ENCODE measurements at regions not wholly inside any gene's neighbourhood (a gene's known extent, or its start where the extent isn't known, plus 50 kb on each side); places are given as distances from the start of the nearest gene placed in this dataset.

GRCh38 chr18:1475867-1476266 is 571.2 kb downstream of the ADCYAP1 start:
- H3K36me3 ChIP-seq (ENCODE audit: insufficient read depth, low read length), result no peaks in the 10 kb centered on the region
- Mint-ChIP-seq H3K4me1 (ENCODE audit: low read depth, unreplicated experiment) (no peaks in the 10 kb centered on the region), H3K4me3 (ENCODE audit: unreplicated experiment) (no peak overlapping the region), H3K27me3 (ENCODE audit: low read depth, unreplicated experiment) (no peaks in the 10 kb centered on the region), H3K36me3 (ENCODE audit: low read depth, unreplicated experiment) (no peaks in the 10 kb centered on the region), H3K27ac (ENCODE audit: unreplicated experiment) (no peak overlapping the region), H3K9me3 (ENCODE audit: unreplicated experiment) (no peaks in the 10 kb centered on the region)
- no peak overlapping the region for H3K9ac ChIP-seq (ENCODE audit: low read length)
- no peaks in the 10 kb centered on the region for H3K27me3 ChIP-seq (ENCODE audit: insufficient read depth, low read length)
- no peak overlapping the region for H3K27ac ChIP-seq (ENCODE audit: low read depth, low read length)
- H3K4me3 ChIP-seq (ENCODE audit: insufficient read depth, low read depth, low read length), result no peak overlapping the region
- no peak for DNase-seq (ENCODE audit: low read depth)
- no peaks in the 10 kb centered on the region for H3K4me1 ChIP-seq (ENCODE audit: insufficient read depth, low read length)
- H3K79me2 ChIP-seq (ENCODE audit: insufficient read depth, low read length), result no peaks in the 10 kb centered on the region
- H3K9me3 ChIP-seq (ENCODE audit: insufficient read depth, low read depth, low read length), result no peaks in the 10 kb centered on the region
- TF ChIP-seq EZH2 (IDR thresholded peaks at IDR 0.05; ENCODE audit: insufficient read depth, low read length) (no peak), CTCF (IDR thresholded peaks at IDR 0.05; ENCODE audit: insufficient read depth, low read depth, low read length) (no peak)
- no peaks in the 10 kb centered on the region for H4K20me1 ChIP-seq (ENCODE audit: insufficient read depth, low read length)
- no peak overlapping the region for H2AFZ ChIP-seq (ENCODE audit: low read depth, low read length)
- no peak for FAIRE-seq
- no peak overlapping the region for H3K4me2 ChIP-seq (ENCODE audit: low read length)

- no peak overlapping the region for H2AFZ ChIP-seq (ENCODE audit: low read depth, low read length)
- H3K27me3 ChIP-seq (ENCODE audit: insufficient read depth, low read length), result no peaks in the 10 kb centered on the region
- H3K27me3 Mint-ChIP-seq (ENCODE audit: low read depth, unreplicated experiment), result no peaks in the 10 kb centered on the region
- TF ChIP-seq CTCF (IDR thresholded peaks at IDR 0.05; ENCODE audit: insufficient read depth, low read depth, low read length), result no peak
- no peak for TF ChIP-seq EZH2 (IDR thresholded peaks at IDR 0.05; ENCODE audit: insufficient read depth, low read length)
- no peaks in the 10 kb centered on the region for H4K20me1 ChIP-seq (ENCODE audit: insufficient read depth, low read length)
- H3K27ac ChIP-seq (ENCODE audit: low read depth, low read length), result no peak overlapping the region
- no peaks in the 10 kb centered on the region for H3K79me2 ChIP-seq (ENCODE audit: insufficient read depth, low read length)
- H3K36me3 Mint-ChIP-seq (ENCODE audit: low read depth, unreplicated experiment), result no peaks in the 10 kb centered on the region
- no peak overlapping the region for H3K4me3 Mint-ChIP-seq (ENCODE audit: unreplicated experiment)
- H3K4me1 ChIP-seq (ENCODE audit: insufficient read depth, low read length), result no peaks in the 10 kb centered on the region
- H3K4me3 ChIP-seq (ENCODE audit: insufficient read depth, low read depth, low read length), result no peak overlapping the region
- no peaks in the 10 kb centered on the region for H3K9me3 ChIP-seq (ENCODE audit: insufficient read depth, low read depth, low read length)
- no peaks in the 10 kb centered on the region for H3K4me1 Mint-ChIP-seq (ENCODE audit: low read depth, unreplicated experiment)
- H3K9me3 Mint-ChIP-seq (ENCODE audit: unreplicated experiment), result no peaks in the 10 kb centered on the region
- H3K27ac Mint-ChIP-seq (ENCODE audit: unreplicated experiment), result no peak overlapping the region
- H3K9ac ChIP-seq (ENCODE audit: low read length), result no peak overlapping the region
- H3K4me2 ChIP-seq (ENCODE audit: low read length), result no peak overlapping the region
- FAIRE-seq, result no peak
- no peak for DNase-seq (ENCODE audit: low read depth)
- no peaks in the 10 kb centered on the region for H3K36me3 ChIP-seq (ENCODE audit: insufficient read depth, low read length)
These were observed 575.6 kb downstream of the ADCYAP1 start for GRCh38 chr18:1480309-1480708.

- no peak for TF ChIP-seq EZH2 (IDR thresholded peaks at IDR 0.05; ENCODE audit: insufficient read depth, low read length)
- Mint-ChIP-seq H3K27ac (ENCODE audit: unreplicated experiment) (no peak overlapping the region), H3K4me1 (ENCODE audit: low read depth, unreplicated experiment) (no peaks in the 10 kb centered on the region), H3K27me3 (ENCODE audit: low read depth, unreplicated experiment) (no peaks in the 10 kb centered on the region), H3K4me3 (ENCODE audit: unreplicated experiment) (no peak overlapping the region), H3K9me3 (ENCODE audit: unreplicated experiment) (no peaks in the 10 kb centered on the region), H3K36me3 (ENCODE audit: low read depth, unreplicated experiment) (no peaks in the 10 kb centered on the region)
- no peaks in the 10 kb centered on the region for H3K9me3 ChIP-seq (ENCODE audit: insufficient read depth, low read depth, low read length)
- FAIRE-seq, result no peak
- H3K4me3 ChIP-seq (ENCODE audit: insufficient read depth, low read depth, low read length), result no peak overlapping the region
- no peaks in the 10 kb centered on the region for H3K79me2 ChIP-seq (ENCODE audit: insufficient read depth, low read length)
- H3K4me1 ChIP-seq (ENCODE audit: insufficient read depth, low read length), result no peaks in the 10 kb centered on the region
- no peak overlapping the region for H3K9ac ChIP-seq (ENCODE audit: low read length)
- H3K4me2 ChIP-seq (ENCODE audit: low read length), result no peak overlapping the region
- no peak overlapping the region for H2AFZ ChIP-seq (ENCODE audit: low read depth, low read length)
- H3K36me3 ChIP-seq (ENCODE audit: insufficient read depth, low read length), result no peaks in the 10 kb centered on the region
- no peaks in the 10 kb centered on the region for H4K20me1 ChIP-seq (ENCODE audit: insufficient read depth, low read length)
- H3K27me3 ChIP-seq (ENCODE audit: insufficient read depth, low read length), result no peaks in the 10 kb centered on the region
- no peak overlapping the region for H3K27ac ChIP-seq (ENCODE audit: low read depth, low read length)
- no peak for DNase-seq (ENCODE audit: low read depth)
These were observed 576.9 kb downstream of the ADCYAP1 start for GRCh38 chr18:1481577-1481976.

Data from astrocyte (in vitro differentiated cells and primary cell).